ENCODE measurements at regions not wholly inside any gene's neighbourhood (a gene's known extent, or its start where the extent isn't known, plus 50 kb on each side); places are given as distances from the start of the nearest gene placed in this dataset.
"Not testable (repeated sequence)": the region's sequence is repeated elsewhere in the genome, so short reads cannot be mapped to it uniquely, and the experiment has no call there.

DNA sequence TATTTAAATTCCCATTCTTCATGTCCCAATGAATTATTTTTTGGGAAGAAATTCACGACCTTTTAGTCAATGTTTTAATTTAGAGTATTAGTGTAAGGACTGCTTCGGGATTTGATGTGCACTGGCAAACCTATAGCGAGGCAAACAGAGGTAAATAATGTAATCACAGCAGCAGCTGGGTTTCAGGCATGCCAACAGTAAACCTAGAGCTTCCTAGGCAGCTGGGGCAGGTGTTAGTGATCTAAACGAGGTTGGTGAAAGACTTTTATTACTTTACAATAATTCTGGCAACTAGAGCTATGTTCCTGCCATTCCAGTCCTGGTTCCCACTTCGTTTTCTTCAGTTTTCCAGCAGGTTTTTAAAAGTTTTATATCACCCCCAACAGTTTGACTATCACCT is 1036.4 kb upstream of the FOXG1 start:
- Histone ChIP-seq H3K4me1 (ENCODE audit: control insufficient read depth in 1 of 2, low read depth in 2 of 2) (no peaks in the 10 kb centered on the region), H3K36me3 (no peaks in the 10 kb centered on the region), H3K9me3 (no peaks in the 10 kb centered on the region), H3K27me3 (replicated peaks; ENCODE audit: insufficient read depth) (no peaks in the 10 kb centered on the region), H3K27ac (no peak overlapping the region), H3K4me3 (no peak overlapping the region)
- TF ChIP-seq, protein P1, sequence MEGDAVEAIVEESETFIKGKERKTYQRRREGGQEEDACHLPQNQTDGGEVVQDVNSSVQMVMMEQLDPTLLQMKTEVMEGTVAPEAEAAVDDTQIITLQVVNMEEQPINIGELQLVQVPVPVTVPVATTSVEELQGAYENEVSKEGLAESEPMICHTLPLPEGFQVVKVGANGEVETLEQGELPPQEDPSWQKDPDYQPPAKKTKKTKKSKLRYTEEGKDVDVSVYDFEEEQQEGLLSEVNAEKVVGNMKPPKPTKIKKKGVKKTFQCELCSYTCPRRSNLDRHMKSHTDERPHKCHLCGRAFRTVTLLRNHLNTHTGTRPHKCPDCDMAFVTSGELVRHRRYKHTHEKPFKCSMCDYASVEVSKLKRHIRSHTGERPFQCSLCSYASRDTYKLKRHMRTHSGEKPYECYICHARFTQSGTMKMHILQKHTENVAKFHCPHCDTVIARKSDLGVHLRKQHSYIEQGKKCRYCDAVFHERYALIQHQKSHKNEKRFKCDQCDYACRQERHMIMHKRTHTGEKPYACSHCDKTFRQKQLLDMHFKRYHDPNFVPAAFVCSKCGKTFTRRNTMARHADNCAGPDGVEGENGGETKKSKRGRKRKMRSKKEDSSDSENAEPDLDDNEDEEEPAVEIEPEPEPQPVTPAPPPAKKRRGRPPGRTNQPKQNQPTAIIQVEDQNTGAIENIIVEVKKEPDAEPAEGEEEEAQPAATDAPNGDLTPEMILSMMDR (IDR thresholded peaks at IDR 0.05) = no peak
- ATAC-seq (ENCODE audit: insufficient number of reproducible peaks, low FRiP score, low read depth) (no peak), DNase-seq (ENCODE audit: low spot score) (no peak)

DNA sequence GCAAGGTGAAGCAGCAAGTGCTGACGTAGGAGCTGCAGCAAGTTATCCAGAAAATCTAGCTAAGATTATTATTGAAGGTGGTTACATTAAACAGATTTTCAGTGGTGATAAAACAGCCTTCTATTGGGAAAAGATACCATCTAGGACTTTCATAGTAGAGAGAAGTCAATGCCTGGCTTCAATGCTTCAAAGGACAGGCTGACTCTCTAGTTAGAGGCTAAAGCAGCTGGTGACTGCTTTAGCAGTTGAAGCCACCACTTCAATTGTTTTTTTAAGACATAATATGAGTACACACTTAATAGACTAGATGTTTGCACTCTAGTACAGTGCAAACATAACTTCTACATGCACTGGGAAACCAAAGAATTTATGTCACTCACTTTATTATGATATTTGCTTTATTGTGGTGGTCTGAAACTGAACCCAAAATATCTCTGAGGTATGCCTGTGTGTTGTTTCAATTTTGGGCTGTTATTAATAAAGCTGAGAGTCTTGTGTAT is 1026.9 kb upstream of the FOXG1 start:
- DNase-seq (ENCODE audit: low spot score) = no peak
- no peaks in the 10 kb centered on the region for H3K4me1 ChIP-seq (ENCODE audit: control insufficient read depth in 1 of 2, low read depth in 2 of 2)
- TF ChIP-seq, protein P1 (IDR thresholded peaks at IDR 0.05) = no peak
- no peaks in the 10 kb centered on the region for H3K36me3 ChIP-seq
- no peak for ATAC-seq (ENCODE audit: insufficient number of reproducible peaks, low FRiP score, low read depth)
- H3K27me3 ChIP-seq (replicated peaks; ENCODE audit: insufficient read depth) = no peaks in the 10 kb centered on the region
- H3K27ac ChIP-seq = no peak overlapping the region
- H3K4me3 ChIP-seq = no peak overlapping the region
- H3K9me3 ChIP-seq = no peaks in the 10 kb centered on the region

DNA sequence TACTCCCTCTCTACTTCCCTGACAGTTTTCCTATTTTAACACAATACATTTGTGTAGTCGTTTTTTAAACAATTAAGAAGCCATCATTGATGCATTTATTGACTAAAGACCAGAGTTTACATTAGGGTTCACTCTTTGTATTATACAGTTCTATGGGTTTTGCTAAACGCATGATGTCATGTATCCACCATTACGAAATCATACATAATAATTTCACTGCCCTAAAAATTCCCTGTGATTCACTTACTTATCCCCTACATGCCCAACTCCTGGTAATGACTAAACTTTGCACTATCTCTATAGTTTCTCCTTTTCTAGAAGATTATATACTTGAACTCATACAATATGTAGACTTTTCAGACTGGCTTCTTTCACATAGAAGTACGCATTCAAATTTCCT is 1016.5 kb upstream of the FOXG1 start:
- H3K9me3 ChIP-seq = no peaks in the 10 kb centered on the region

DNA sequence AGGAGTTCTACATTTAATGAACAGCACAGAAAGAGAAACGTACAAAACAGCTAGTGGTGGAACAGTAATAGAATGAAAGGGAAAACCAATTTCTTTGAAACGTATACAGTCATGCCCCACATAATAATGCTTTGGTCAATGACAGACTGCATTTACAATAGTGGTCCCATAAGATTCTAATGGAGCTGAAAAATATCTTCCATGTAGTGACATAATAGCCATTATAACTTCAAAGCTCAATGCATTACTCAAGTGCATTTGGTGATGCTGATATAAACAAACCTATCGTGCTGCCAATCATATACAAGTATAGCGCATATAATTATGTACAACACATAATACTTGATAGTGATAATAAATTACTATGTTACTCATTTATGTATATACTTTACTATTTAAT is 1008.9 kb upstream of the FOXG1 start:
- H3K9me3 ChIP-seq; H3K36me3 ChIP-seq; H3K4me1 ChIP-seq (ENCODE audit: control insufficient read depth in 1 of 2, low read depth in 2 of 2); DNase-seq (ENCODE audit: low spot score); ATAC-seq (ENCODE audit: insufficient number of reproducible peaks, low FRiP score, low read depth); H3K27me3 ChIP-seq (replicated peaks; ENCODE audit: insufficient read depth); H3K27ac ChIP-seq; H3K4me3 ChIP-seq: not testable (repeated sequence)

More for the DNA sequence above, 1016.5 kb upstream of the FOXG1 start:
- Histone ChIP-seq H3K27ac (no peak overlapping the region), H3K4me3 (no peak overlapping the region), H3K36me3 (no peaks in the 10 kb centered on the region), H3K4me1 (ENCODE audit: control insufficient read depth in 1 of 2, low read depth in 2 of 2) (no peaks in the 10 kb centered on the region), H3K27me3 (replicated peaks; ENCODE audit: insufficient read depth) (no peaks in the 10 kb centered on the region)
- TF ChIP-seq, protein P1 (IDR thresholded peaks at IDR 0.05) = no peak
- DNase-seq (ENCODE audit: low spot score) (no peak), ATAC-seq (ENCODE audit: insufficient number of reproducible peaks, low FRiP score, low read depth) (no peak)

GRCh38 chr14:27760367-27760766 is 1006.2 kb upstream of the FOXG1 start:
- H3K27ac ChIP-seq; H3K4me1 ChIP-seq (ENCODE audit: control insufficient read depth in 1 of 2, low read depth in 2 of 2); H3K27me3 ChIP-seq (replicated peaks; ENCODE audit: insufficient read depth); H3K9me3 ChIP-seq; DNase-seq (ENCODE audit: low spot score); H3K36me3 ChIP-seq; H3K4me3 ChIP-seq; ATAC-seq (ENCODE audit: insufficient number of reproducible peaks, low FRiP score, low read depth): not testable (repeated sequence)

GRCh38 chr14:27799066-27800028 is 967.2 kb upstream of the FOXG1 start:
- not testable (repeated sequence) for DNase-seq (ENCODE audit: low spot score); H3K36me3 ChIP-seq; H3K27me3 ChIP-seq (replicated peaks; ENCODE audit: insufficient read depth); H3K4me3 ChIP-seq; H3K9me3 ChIP-seq; ATAC-seq (ENCODE audit: insufficient number of reproducible peaks, low FRiP score, low read depth); H3K27ac ChIP-seq; H3K4me1 ChIP-seq (ENCODE audit: control insufficient read depth in 1 of 2, low read depth in 2 of 2)

DNA sequence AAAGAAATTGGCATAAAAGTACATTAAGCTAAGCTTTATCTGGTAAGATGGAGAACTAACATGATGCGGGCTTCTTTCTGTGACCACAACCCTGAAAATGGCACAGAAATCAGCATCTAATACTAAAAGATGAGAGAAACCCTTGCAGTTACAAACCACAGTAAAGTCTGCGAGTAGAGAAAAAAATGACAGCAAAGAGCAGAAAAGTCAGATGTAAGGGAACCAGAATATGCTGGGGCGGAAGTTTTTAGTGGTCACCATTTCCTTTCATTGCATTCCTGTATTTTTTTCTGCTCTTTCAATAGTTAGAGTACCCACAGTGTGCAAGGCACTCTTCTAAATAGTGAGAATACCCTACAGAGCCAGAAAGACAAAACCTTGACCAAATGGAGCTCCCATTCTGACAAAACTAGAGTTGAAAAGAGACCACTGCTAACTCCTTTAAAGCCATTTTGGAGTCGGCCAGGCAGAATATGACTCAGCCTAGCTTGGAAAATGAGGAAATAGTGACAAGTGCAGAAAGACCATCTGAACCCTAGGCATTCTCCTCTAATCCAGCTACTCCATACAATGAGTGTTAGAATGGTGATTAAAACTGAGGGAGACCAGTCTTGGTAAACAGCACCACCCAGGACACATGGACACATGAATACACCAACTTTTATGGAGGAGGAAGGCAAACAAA is 948.7 kb upstream of the FOXG1 start:
- not testable (repeated sequence) for DNase-seq (ENCODE audit: low spot score); H3K27me3 ChIP-seq (replicated peaks; ENCODE audit: insufficient read depth); H3K9me3 ChIP-seq; H3K27ac ChIP-seq; H3K4me3 ChIP-seq; H3K4me1 ChIP-seq (ENCODE audit: control insufficient read depth in 1 of 2, low read depth in 2 of 2); H3K36me3 ChIP-seq; ATAC-seq (ENCODE audit: insufficient number of reproducible peaks, low FRiP score, low read depth)

- not testable (repeated sequence) for H3K4me3 ChIP-seq; H3K27ac ChIP-seq; H3K4me1 ChIP-seq (ENCODE audit: control insufficient read depth in 1 of 2, low read depth in 2 of 2); H3K9me3 ChIP-seq; H3K27me3 ChIP-seq (replicated peaks; ENCODE audit: insufficient read depth); DNase-seq (ENCODE audit: low spot score); H3K36me3 ChIP-seq; ATAC-seq (ENCODE audit: insufficient number of reproducible peaks, low FRiP score, low read depth)
These were observed 940.4 kb upstream of the FOXG1 start for GRCh38 chr14:27826149-27826548.

DNA sequence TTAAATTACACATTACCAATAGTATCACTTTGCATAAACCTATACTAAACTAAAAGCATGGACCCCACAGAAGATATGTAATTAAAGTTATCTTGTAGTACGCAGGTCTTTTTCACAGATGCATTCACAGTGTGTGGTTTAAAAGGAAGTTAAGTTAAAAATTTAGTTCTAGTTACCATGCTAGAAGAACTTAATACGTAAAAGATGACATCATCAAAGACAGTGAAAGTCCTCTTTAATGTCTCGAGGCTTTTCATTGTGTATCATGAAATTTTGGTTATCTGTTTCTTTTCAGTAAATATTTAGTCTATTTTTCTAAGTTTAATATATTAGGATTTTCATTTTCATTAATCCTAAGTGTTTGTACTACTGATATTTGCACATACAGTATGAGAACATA is 934.6 kb upstream of the FOXG1 start:
- not testable (repeated sequence) for H3K27ac ChIP-seq; H3K4me3 ChIP-seq; H3K27me3 ChIP-seq (replicated peaks; ENCODE audit: insufficient read depth); H3K36me3 ChIP-seq; H3K4me1 ChIP-seq (ENCODE audit: control insufficient read depth in 1 of 2, low read depth in 2 of 2); ATAC-seq (ENCODE audit: insufficient number of reproducible peaks, low FRiP score, low read depth); DNase-seq (ENCODE audit: low spot score); H3K9me3 ChIP-seq
